GM23338 (cell line): ENCODE measurements at regions not wholly inside any gene's neighbourhood (a gene's known extent, or its start where the extent isn't known, plus 50 kb on each side); places are given as distances from the start of the nearest gene placed in this dataset.

Source experiments
- ATAC-seq: fragments of 200-7000 bp; cut with Tn5 transposase; 3 replicates; pipeline ENCODE4 v1.9.1; 2020
- DNase-seq: peaks from one replicate; pipeline ENCODE4 v3.0.0-alpha.2; 2015; ENCODE audit warnings: low spot score
- H2AFZ ChIP-seq: fragments of 200-600 bp; sonication (generic); 2 replicates; pipeline ENCODE4 v1.8.0; 2016; ENCODE audit warnings: antibody characterized with exemption, mild to moderate bottlenecking, moderate library complexity
- H3F3A ChIP-seq: fragments of 200-600 bp; sonication (generic); replicated peaks from 2 replicates; pipeline ENCODE4 v1.8.0; 2017; ENCODE audit warnings: antibody characterized with exemption, mixed run types, low read depth
- H3K27ac ChIP-seq: fragments of 200-600 bp; sonication (generic); 2 replicates; pipeline ENCODE4 v1.6.1; 2016; ENCODE audit warnings: low read depth
- H3K27me3 ChIP-seq: fragments of 200-600 bp; sonication (generic); 2 replicates; pipeline ENCODE4 v1.8.0; 2016; ENCODE audit warnings: mild to moderate bottlenecking, mixed run types, moderate library complexity; ENCODE audit not compliant: insufficient read depth
- H3K36me3 ChIP-seq: fragments of 200-600 bp; sonication (generic); 2 replicates; pipeline ENCODE4 v1.8.0; 2016; ENCODE audit warnings: mild to moderate bottlenecking; ENCODE audit not compliant: insufficient read depth
- H3K4me1 ChIP-seq: fragments of 200-600 bp; sonication (generic); 2 replicates; pipeline ENCODE4 v1.8.0; 2016; ENCODE audit warnings: mild to moderate bottlenecking, moderate library complexity; ENCODE audit not compliant: insufficient read depth
- H3K4me2 ChIP-seq: fragments of 200-600 bp; sonication (generic); 2 replicates; pipeline ENCODE4 v1.7.1; 2017; ENCODE audit warnings: mixed run types
- H3K4me3 ChIP-seq: fragments of 200-600 bp; sonication (generic); 2 replicates; pipeline ENCODE4 v1.6.1; 2016; ENCODE audit warnings: mixed run types
- H3K79me2 ChIP-seq: fragments of 200-600 bp; sonication (generic); replicated peaks from 2 replicates; pipeline ENCODE4 v1.8.0; 2017; ENCODE audit warnings: mild to moderate bottlenecking; ENCODE audit not compliant: insufficient read depth
- H3K9me2 ChIP-seq: fragments of 200-600 bp; sonication (generic); 2 replicates; pipeline ENCODE4 v1.8.0; 2017; ENCODE audit not compliant: insufficient read depth
- H4K20me1 ChIP-seq: fragments of 200-600 bp; sonication (generic); replicated peaks from 2 replicates; pipeline ENCODE4 v1.8.0; 2017; ENCODE audit warnings: mild to moderate bottlenecking; ENCODE audit not compliant: insufficient read depth
- H3K27ac Mint-ChIP-seq: 2 replicates; pipeline ENCODE4 v1.8.0; 2020; ENCODE audit warnings: inconsistent platforms, mild to moderate bottlenecking, moderate library complexity, mixed read lengths
- H3K27me3 Mint-ChIP-seq: 3 replicates; pipeline ENCODE4 v1.8.0; 2022; ENCODE audit warnings: low read depth, mild to moderate bottlenecking, moderate library complexity, mixed read lengths, inconsistent platforms; ENCODE audit not compliant: insufficient read depth, poor library complexity
- H3K36me3 Mint-ChIP-seq: 3 replicates; pipeline ENCODE4 v1.8.0; 2021; ENCODE audit warnings: low read depth, mild to moderate bottlenecking, inconsistent platforms, moderate library complexity, mixed read lengths
- H3K4me1 Mint-ChIP-seq: 3 replicates; pipeline ENCODE4 v1.8.0; 2020; ENCODE audit warnings: mild to moderate bottlenecking, inconsistent platforms, mixed read lengths
- H3K4me3 Mint-ChIP-seq: 3 replicates; pipeline ENCODE4 v1.8.0; 2021; ENCODE audit warnings: moderate library complexity, mild to moderate bottlenecking, inconsistent platforms, mixed read lengths
- H3K9me3 Mint-ChIP-seq: 3 replicates; pipeline ENCODE4 v1.8.0; 2020; ENCODE audit warnings: moderate library complexity, mild to moderate bottlenecking, inconsistent platforms, mixed read lengths
- CREB1 ChIP-seq: fragments of 250-450 bp; sonication (Bioruptor Pico); IDR thresholded peaks from 2 replicates; pipeline ENCODE4 v1.5.0; 2020; ENCODE audit warnings: low read depth, mild to moderate bottlenecking, moderate library complexity
- CTCF ChIP-seq, 2 experiments: fragments of 200-600 bp in 1 of 2; sonication (generic) in 1 of 2; conservative IDR thresholded peaks; 2 replicates each; pipeline versions ENCODE4 v1.5.1 to v1.6.1; 2016 to 2017; ENCODE audit warnings: antibody characterized with exemption in 2 of 2, low read depth in 2 of 2, mild to moderate bottlenecking in 2 of 2, moderate library complexity in 1 of 2
- ETS1 ChIP-seq: IDR thresholded peaks from 2 replicates; pipeline ENCODE4 v1.6.1; 2016; ENCODE audit warnings: antibody characterized with exemption
- EZH2 ChIP-seq: fragments of 200-600 bp; sonication (generic); IDR thresholded peaks from one replicate; pipeline ENCODE4 v1.8.0; 2017; ENCODE audit warnings: antibody characterized with exemption, mild to moderate bottlenecking, low read depth; ENCODE audit not compliant: unreplicated experiment
- EZH2phosphoT487 ChIP-seq: fragments of 200-600 bp; sonication (generic); IDR thresholded peaks from one replicate; pipeline ENCODE4 v1.8.1; 2018; ENCODE audit warnings: antibody characterized with exemption; ENCODE audit not compliant: unreplicated experiment
- JUNB ChIP-seq: IDR thresholded peaks from one replicate; pipeline ENCODE4 v1.6.1; 2016; ENCODE audit warnings: antibody characterized with exemption; ENCODE audit not compliant: unreplicated experiment
- NANOG ChIP-seq: IDR thresholded peaks from 2 replicates; pipeline ENCODE4 v1.6.1; 2016; ENCODE audit warnings: antibody characterized with exemption, borderline replicate concordance
- POLR2AphosphoS5 ChIP-seq: IDR thresholded peaks from 2 replicates; pipeline ENCODE4 v1.6.1; 2016; ENCODE audit warnings: antibody characterized with exemption, low read depth
- REST ChIP-seq: IDR thresholded peaks from one replicate; pipeline ENCODE4 v1.6.1; 2018; ENCODE audit warnings: antibody characterized with exemption; ENCODE audit not compliant: unreplicated experiment
- STAT1 ChIP-seq: IDR thresholded peaks from one replicate; pipeline ENCODE4 v1.6.1; 2016; ENCODE audit warnings: antibody characterized with exemption; ENCODE audit not compliant: unreplicated experiment
- ZNF114 ChIP-seq: fragments of 250-450 bp; sonication (Bioruptor Pico); IDR thresholded peaks from 2 replicates; pipeline ENCODE4 v1.5.0; 2020; ENCODE audit warnings: mild to moderate bottlenecking, moderate library complexity
- ZNF331 ChIP-seq: fragments of 250-450 bp; sonication (Bioruptor Pico); IDR thresholded peaks from 2 replicates; pipeline ENCODE4 v1.5.0; 2020; ENCODE audit warnings: low read depth, mild to moderate bottlenecking, moderate library complexity
- ZNF462 ChIP-seq: fragments of 250-450 bp; sonication (Bioruptor Pico); IDR thresholded peaks from 2 replicates; pipeline ENCODE4 v1.5.0; 2020; ENCODE audit warnings: mild to moderate bottlenecking, moderate library complexity

GRCh38 chr13:33401238-33401637 is 115.7 kb upstream of the STARD13 start:
- ATAC-seq (no peak), DNase-seq (no peak)
- H3K27ac Mint-ChIP-seq: no peak overlapping the region
- peaks cover 3% of the 10 kb centered on the region; the same call in 1 of the 3 replicates for H3K9me3 Mint-ChIP-seq
- TF ChIP-seq REST: no peak
- no peak for TF ChIP-seq ZNF114 (CRISPR knock-in tag)
- TF ChIP-seq STAT1: no peak
- no peak for TF ChIP-seq ZNF331
- no peak for TF ChIP-seq CTCF (conservative IDR thresholded peaks at IDR 0.05; ENCODE audit: low read depth in 2 of 2)
- TF ChIP-seq NANOG: no peak
- no peak for TF ChIP-seq JUNB
- no peak for TF ChIP-seq CREB1 (CRISPR knock-in tag)
- TF ChIP-seq ETS1: no peak
- TF ChIP-seq EZH2phosphoT487: no peak
- TF ChIP-seq POLR2AphosphoS5: no peak
- no peak for TF ChIP-seq ZNF462 (CRISPR knock-in tag)
- no peak for TF ChIP-seq EZH2
- Histone ChIP-seq H3F3A (no peaks in the 10 kb centered on the region), H3K4me2 (no peak overlapping the region), H3K36me3 (no peaks in the 10 kb centered on the region), H3K4me1 (no peaks in the 10 kb centered on the region), H2AFZ (0 out of 2 replicates have a peak overlapping the region, but pooled peaks have one; percentile 10), H3K9me2 (peaks cover 9% of the 10 kb centered on the region; the same call in 1 of the 2 replicates), H3K4me3 (no peak overlapping the region), H4K20me1 (no peaks in the 10 kb centered on the region), H3K79me2 (no peaks in the 10 kb centered on the region), H3K27ac (no peak overlapping the region), H3K27me3 (no peaks in the 10 kb centered on the region)
- H3K36me3 Mint-ChIP-seq: no peaks in the 10 kb centered on the region
- H3K4me1 Mint-ChIP-seq: no peaks in the 10 kb centered on the region
- H3K27me3 Mint-ChIP-seq: no peaks in the 10 kb centered on the region
- no peak overlapping the region for H3K4me3 Mint-ChIP-seq
